ENCODE measurements at regions not wholly inside any gene's neighbourhood (a gene's known extent, or its start where the extent isn't known, plus 50 kb on each side); places are given as distances from the start of the nearest gene placed in this dataset.

- no peak for TF ChIP-seq CREB1 (IDR thresholded peaks at IDR 0.05; ENCODE audit: low read depth)
- no peak for TF ChIP-seq TCF12 (IDR thresholded peaks at IDR 0.05; ENCODE audit: low read depth)
- TF ChIP-seq USF1 (IDR thresholded peaks at IDR 0.05) = no peak
- no peak for TF ChIP-seq REST (IDR thresholded peaks at IDR 0.05; ENCODE audit: low read depth)
- TF ChIP-seq RAD21 (IDR thresholded peaks at IDR 0.05; ENCODE audit: low read depth) = no peak
- no peak for TF ChIP-seq EGR1 (IDR thresholded peaks at IDR 0.05)
- no peak for TF ChIP-seq MAX (IDR thresholded peaks at IDR 0.05)
- no peak for TF ChIP-seq FOXM1 (IDR thresholded peaks at IDR 0.05; ENCODE audit: borderline replicate concordance, low read depth)
- TF ChIP-seq ZBTB7A (IDR thresholded peaks at IDR 0.05; ENCODE audit: low read depth) = no peak
- TF ChIP-seq EP300 (IDR thresholded peaks at IDR 0.05; ENCODE audit: borderline replicate concordance) = no peak
- no peak for TF ChIP-seq YY1 (IDR thresholded peaks at IDR 0.05; ENCODE audit: low read depth)
- no peak for TF ChIP-seq CEBPB (IDR thresholded peaks at IDR 0.05)
- no peak for TF ChIP-seq NFIC (IDR thresholded peaks at IDR 0.05)
- no peak for TF ChIP-seq TEAD4 (IDR thresholded peaks at IDR 0.05)
Measured at GRCh38 chr9:89975630-89976029, 370.8 kb downstream of the GADD45G start.
